Tibial nerve (tissue), 4 donors: ENCODE measurements at regions not wholly inside any gene's neighbourhood (a gene's known extent, or its start where the extent isn't known, plus 50 kb on each side); places are given as distances from the start of the nearest gene placed in this dataset.

Experiments
- CTCF ChIP-seq, 5 experiments: fragments of 200-600 bp in 3 of 5; fragments of 450-650 bp in 2 of 5; sonication (generic) in 3 of 5; IDR thresholded peaks; one replicate each; pipeline ENCODE4 v1.5.1; 2016 to 2019; ENCODE audit warnings: antibody characterized with exemption in 5 of 5, mild to moderate bottlenecking in 3 of 5, moderate library complexity in 2 of 5
- EP300 ChIP-seq, 2 donors: sonication (generic); formaldehyde crosslinking; IDR thresholded peaks; one replicate each; pipeline ENCODE4 v1.6.1; 2017; ENCODE audit warnings: antibody characterized with exemption in 2 of 2, mild to moderate bottlenecking in 1 of 2
- POLR2A ChIP-seq, 2 donors: fragments of 450-650 bp; IDR thresholded peaks; one replicate each; pipeline ENCODE4 v1.6.1; 2017; ENCODE audit warnings: antibody characterized with exemption in 2 of 2, mild to moderate bottlenecking in 2 of 2, moderate library complexity in 2 of 2

GRCh38 chr1:110763149-110763548 is 88.4 kb upstream of the KCNA3 start:
- TF ChIP-seq CTCF (IDR thresholded peaks at IDR 0.05) (no peak), POLR2A (IDR thresholded peaks at IDR 0.05) (no peak), EP300 (IDR thresholded peaks at IDR 0.05) (no peak)
